A549 (cell line): ENCODE measurements at regions not wholly inside any gene's neighbourhood (a gene's known extent, or its start where the extent isn't known, plus 50 kb on each side); places are given as distances from the start of the nearest gene placed in this dataset.

Experiments used
- ATAC-seq, 2 experiments: fragments of 200-7000 bp in 1 of 2; fragments of >200 bp in 1 of 2; cut with Nextera tagmentation in 1 of 2; cut with Tn5 transposase in 1 of 2; 3 replicates each; pipeline versions ENCODE4 v1.8.0 to v1.9.1; 2018 to 2020; ENCODE audit warnings: mild to moderate bottlenecking in 1 of 2, moderate library complexity in 1 of 2
- CTCF ChIA-PET: fragments of 300-600 bp; sonication (Branson Sonifier 250); formaldehyde crosslinking; extraction: SDS; loops from one replicate; lab custom pipeline; 2021; ENCODE audit warnings: antibody characterized with exemption, inconsistent platforms; lab: Yijun Ruan, JAX
- POLR2A ChIA-PET: fragments of 350-600 bp; formaldehyde crosslinking; extraction: SDS; loops from one replicate; lab custom pipeline; 2021; ENCODE audit warnings: antibody characterized with exemption, inconsistent platforms; lab: Yijun Ruan, JAX
- DNase-seq, 2 experiments: peaks; one replicate each; pipeline versions ENCODE4 v3.0.0 to v3.0.0-alpha.2; 2011 to 2016; ENCODE audit warnings: low read depth in 1 of 2, low spot score in 1 of 2
- FAIRE-seq: peaks from 2 replicates; lab custom pipeline; 2011; peaks lifted over from hg19 to GRCh38; lab: Jason Lieb, UNC
- H3K27ac ChIP-seq, 2 experiments: fragments of >200 bp; sonication (Bioruptor Twin); formaldehyde crosslinking; 3 replicates each; pipeline ENCODE4 v1.5.1; 2016 to 2017
- H3K4me1 ChIP-seq: fragments of >200 bp; sonication (Bioruptor Twin); formaldehyde crosslinking; 3 replicates; pipeline ENCODE4 v1.6.1; 2016
- H3K4me2 ChIP-seq: fragments of >200 bp; sonication (Bioruptor Twin); formaldehyde crosslinking; 3 replicates; pipeline ENCODE4 v1.6.1; 2016
- H3K4me3 ChIP-seq: fragments of >200 bp; sonication (Bioruptor Twin); formaldehyde crosslinking; 3 replicates; pipeline ENCODE4 v1.5.1; 2016
- H3K9me3 ChIP-seq: fragments of >200 bp; sonication (Bioruptor Twin); formaldehyde crosslinking; 3 replicates; pipeline ENCODE4 v1.6.1; 2016
- EHMT2 ChIP-seq: fragments of 200-600 bp; sonication (generic); IDR thresholded peaks from 2 replicates; pipeline ENCODE4 v1.6.1; 2016; ENCODE audit warnings: antibody characterized with exemption, low read depth, mild to moderate bottlenecking, moderate library complexity
- ESRRA ChIP-seq: fragments of 150-350 bp; IDR thresholded peaks from 2 replicates; pipeline ENCODE4 v1.6.1; 2014; ENCODE audit warnings: mild to moderate bottlenecking, low read length, borderline replicate concordance
- FOSL2 ChIP-seq, 2 experiments: fragments of 450-650 bp in 1 of 2; fragments of >200 bp in 1 of 2; sonication (Bioruptor Twin) in 1 of 2; formaldehyde crosslinking; IDR thresholded peaks; 2 replicates each; pipeline versions ENCODE4 v1.5.0 to v1.6.1; 2016 to 2020; ENCODE audit warnings: mild to moderate bottlenecking in 1 of 2, moderate library complexity in 1 of 2
- HEYL ChIP-seq: fragments of 250-450 bp; sonication (Bioruptor Pico); IDR thresholded peaks from 2 replicates; pipeline ENCODE4 v1.8.0; 2021; ENCODE audit warnings: mild to moderate bottlenecking, moderate library complexity
- JUNB ChIP-seq: fragments of >200 bp; sonication (Bioruptor Twin); formaldehyde crosslinking; IDR thresholded peaks from 2 replicates; pipeline ENCODE4 v1.6.1; 2016
- MYC ChIP-seq: IDR thresholded peaks from 2 replicates; pipeline ENCODE4 v1.6.1; 2012; ENCODE audit warnings: mild to moderate bottlenecking, inconsistent platforms, low read length, improper control_type of control experiment, borderline replicate concordance
- NFE2L2 ChIP-seq: fragments of 150-350 bp; conservative IDR thresholded peaks from 2 replicates; pipeline ENCODE4 v1.6.1; 2014; ENCODE audit warnings: low read length
- PHF8 ChIP-seq: fragments of 200-600 bp; sonication (generic); IDR thresholded peaks from 2 replicates; pipeline ENCODE4 v1.6.1; 2016; ENCODE audit warnings: low read depth, mild to moderate bottlenecking, antibody characterized with exemption, moderate library complexity, borderline replicate concordance
- POLR2A ChIP-seq: IDR thresholded peaks from 2 replicates; pipeline ENCODE4 v1.6.1; 2012; ENCODE audit warnings: mild to moderate bottlenecking, low read length
- RARB ChIP-seq: fragments of 250-450 bp; sonication (Bioruptor Pico); IDR thresholded peaks from 2 replicates; pipeline ENCODE4 v1.8.0; 2021; ENCODE audit warnings: mild to moderate bottlenecking, moderate library complexity
- RFX5 ChIP-seq: fragments of 450-650 bp; IDR thresholded peaks from 2 replicates; pipeline ENCODE4 v1.7.1; 2014; ENCODE audit warnings: antibody characterized with exemption, mild to moderate bottlenecking, moderate library complexity
- RNF2 ChIP-seq: fragments of 200-600 bp; sonication (generic); IDR thresholded peaks from 2 replicates; pipeline ENCODE4 v1.6.1; 2016; ENCODE audit warnings: low read depth, mild to moderate bottlenecking, antibody characterized with exemption, moderate library complexity, borderline replicate concordance
- SMC3 ChIP-seq: fragments of >200 bp; sonication (Bioruptor Twin); formaldehyde crosslinking; IDR thresholded peaks from 3 replicates; pipeline ENCODE4 v1.6.1; 2018; ENCODE audit warnings: inconsistent platforms
- SREBF2 ChIP-seq: fragments of 450-650 bp; IDR thresholded peaks from 2 replicates; pipeline ENCODE4 v1.6.1; 2014; ENCODE audit warnings: mild to moderate bottlenecking, moderate library complexity
- ZC3H11A ChIP-seq: fragments of 450-650 bp; IDR thresholded peaks from 2 replicates; pipeline ENCODE4 v1.6.1; 2014; ENCODE audit warnings: antibody characterized with exemption, mild to moderate bottlenecking
- ZFP36 ChIP-seq: fragments of 450-650 bp; IDR thresholded peaks from 2 replicates; pipeline ENCODE4 v1.6.1; 2014; ENCODE audit warnings: borderline replicate concordance; ENCODE audit not compliant: partially characterized antibody
- ZNF302 ChIP-seq: fragments of 250-450 bp; sonication (Bioruptor Pico); IDR thresholded peaks from 2 replicates; pipeline ENCODE4 v1.9.0; 2021; ENCODE audit warnings: inconsistent platforms, mild to moderate bottlenecking, moderate library complexity
- WGBS: methylation state at CpG from one replicate; pipeline ENCODE4 v1.1.6; 2017; ENCODE audit errors: missing lambda C conversion rate; 5-methylcytosine and 5-hydroxymethylcytosine counted together
- TF ChIP-seq, protein P1 (sequence below): fragments of >200 bp; sonication (Bioruptor Twin); formaldehyde crosslinking; IDR thresholded peaks from 2 replicates; pipeline ENCODE4 v1.6.1; 2016
- TF ChIP-seq, protein P2 (sequence below): IDR thresholded peaks from 2 replicates; pipeline ENCODE4 v1.6.1; 2012; ENCODE audit warnings: low read depth, borderline replicate concordance
- TF ChIP-seq, protein P3 (sequence below): IDR thresholded peaks from 2 replicates; pipeline ENCODE4 v1.6.1; 2012
- TF ChIP-seq, protein P4 (sequence below): fragments of >200 bp; sonication (Bioruptor Twin); formaldehyde crosslinking; IDR thresholded peaks from 3 replicates; pipeline ENCODE4 v1.5.1; 2016
- TF ChIP-seq, protein P5 (sequence below): IDR thresholded peaks from 2 replicates; pipeline ENCODE4 v1.6.1; 2012

DNA sequence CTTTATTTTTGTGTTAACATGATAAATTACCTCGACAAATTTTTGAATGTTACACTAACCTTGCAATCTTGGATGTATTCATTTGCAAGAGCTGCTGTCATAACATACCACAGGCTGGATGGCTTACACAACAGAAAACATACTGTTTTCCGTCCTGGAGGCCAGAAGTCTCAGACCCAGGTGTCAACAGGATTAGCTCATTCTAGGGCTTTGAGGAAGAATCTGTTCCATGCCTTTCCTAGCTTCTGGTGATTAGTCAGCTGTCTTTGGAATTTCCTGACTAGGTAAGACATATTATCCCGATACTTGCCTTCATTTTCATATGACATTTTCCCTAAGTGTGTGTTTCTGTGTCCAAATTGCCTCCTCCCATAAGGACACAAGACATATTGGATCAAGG, 188.6 kb upstream of the CDH19 start:
- no peaks in the 10 kb centered on the region for H3K4me1 ChIP-seq
- CTCF ChIA-PET: no interaction called here
- no peak overlapping the region for H3K27ac ChIP-seq
- 13% methylated on average over 3 of the region's 3 CpGs for WGBS
- POLR2A ChIA-PET: no interaction called here
- H3K4me3 ChIP-seq: no peak overlapping the region
- ATAC-seq: no peak
- no peak for FAIRE-seq
- DNase-seq: no peak
- no peaks in the 10 kb centered on the region for H3K9me3 ChIP-seq
- TF ChIP-seq RFX5 (no peak), ZC3H11A (no peak)
- no peak overlapping the region for H3K4me2 ChIP-seq

DNA sequence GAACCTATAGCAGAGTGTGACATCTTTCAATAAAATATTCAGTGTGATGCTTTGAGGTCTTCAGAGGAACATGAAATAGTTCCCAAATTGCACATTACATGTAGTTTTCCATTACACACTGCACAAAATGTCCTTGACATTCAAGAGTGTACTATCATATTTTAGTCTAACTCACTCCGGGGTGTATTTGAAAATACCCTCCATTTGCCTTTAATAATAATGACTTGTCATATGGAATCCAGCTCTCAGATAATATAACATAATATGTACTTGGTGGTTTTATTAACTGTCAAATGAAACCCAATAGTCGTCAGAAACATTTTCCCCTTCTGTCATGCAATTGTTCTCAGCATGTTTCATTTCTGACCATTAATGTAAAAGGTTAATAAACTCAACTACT, 176.7 kb upstream of the CDH19 start:
- no peak overlapping the region for H3K4me2 ChIP-seq
- ChIA-PET CTCF (no interaction called here), POLR2A (no interaction called here)
- no peak overlapping the region for H3K27ac ChIP-seq
- TF ChIP-seq ESRRA: no peak
- no peak for TF ChIP-seq RARB (CRISPR knock-in tag)
- no peak for TF ChIP-seq POLR2A
- no peak for TF ChIP-seq HEYL (CRISPR knock-in tag)
- no peak for TF ChIP-seq EHMT2
- TF ChIP-seq SMC3: no peak
- no peak for TF ChIP-seq RNF2
- TF ChIP-seq, protein P1, sequence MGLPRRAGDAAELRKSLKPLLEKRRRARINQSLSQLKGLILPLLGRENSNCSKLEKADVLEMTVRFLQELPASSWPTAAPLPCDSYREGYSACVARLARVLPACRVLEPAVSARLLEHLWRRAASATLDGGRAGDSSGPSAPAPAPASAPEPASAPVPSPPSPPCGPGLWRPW: no peak
- TF ChIP-seq ZFP36: no peak
- TF ChIP-seq, protein P2, sequence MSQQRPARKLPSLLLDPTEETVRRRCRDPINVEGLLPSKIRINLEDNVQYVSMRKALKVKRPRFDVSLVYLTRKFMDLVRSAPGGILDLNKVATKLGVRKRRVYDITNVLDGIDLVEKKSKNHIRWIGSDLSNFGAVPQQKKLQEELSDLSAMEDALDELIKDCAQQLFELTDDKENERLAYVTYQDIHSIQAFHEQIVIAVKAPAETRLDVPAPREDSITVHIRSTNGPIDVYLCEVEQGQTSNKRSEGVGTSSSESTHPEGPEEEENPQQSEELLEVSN: no peak
- no peak for TF ChIP-seq JUNB
- TF ChIP-seq FOSL2 (IDR thresholded peaks at IDR 0.05): no peak
- no peak for TF ChIP-seq FOSL2 (CRISPR knock-in tag; IDR thresholded peaks at IDR 0.05)
- H3K4me3 ChIP-seq: no peak overlapping the region
- no peak for FAIRE-seq
- no peaks in the 10 kb centered on the region for H3K4me1 ChIP-seq
- no peak for DNase-seq
- 10% methylated on average over 2 of the region's 2 CpGs for WGBS
- no peaks in the 10 kb centered on the region for H3K9me3 ChIP-seq
- ATAC-seq: no peak

DNA sequence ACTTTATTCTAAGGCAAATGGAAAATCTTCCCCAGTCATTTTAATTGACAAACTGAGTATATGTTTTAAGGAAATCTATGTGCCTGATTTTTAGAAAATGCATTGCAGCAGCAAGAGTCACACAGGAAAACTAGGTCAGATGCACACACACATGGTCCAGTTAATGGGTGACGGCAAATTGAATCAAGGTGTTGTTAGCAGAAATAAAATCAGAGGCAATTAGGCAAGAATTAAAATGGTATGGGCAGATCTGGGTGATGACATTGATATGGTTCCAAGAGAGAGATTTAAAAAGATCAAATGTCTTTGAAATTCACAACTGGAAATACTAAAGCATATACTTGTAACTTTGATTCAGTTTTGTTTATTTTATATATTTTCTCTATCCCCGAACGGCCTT, 174.2 kb upstream of the CDH19 start:
- 61% methylated on average over 3 of the region's 3 CpGs for WGBS
- Histone ChIP-seq H3K4me1 (no peaks in the 10 kb centered on the region), H3K4me2 (no peak overlapping the region), H3K27ac (no peak overlapping the region), H3K9me3 (no peaks in the 10 kb centered on the region), H3K4me3 (no peak overlapping the region)
- ChIA-PET POLR2A (no interaction called here), CTCF (no interaction called here)
- DNase-seq (no peak), ATAC-seq (no peak), FAIRE-seq (no peak)
- TF ChIP-seq MYC (no peak), SREBF2 (no peak), ZNF302 (no peak), PHF8 (no peak), FOSL2 (IDR thresholded peaks at IDR 0.05) (no peak), FOSL2 (CRISPR knock-in tag; IDR thresholded peaks at IDR 0.05) (no peak), EHMT2 (no peak), NFE2L2 (no peak)
- TF ChIP-seq, protein P1: no peak
- TF ChIP-seq, protein P3, sequence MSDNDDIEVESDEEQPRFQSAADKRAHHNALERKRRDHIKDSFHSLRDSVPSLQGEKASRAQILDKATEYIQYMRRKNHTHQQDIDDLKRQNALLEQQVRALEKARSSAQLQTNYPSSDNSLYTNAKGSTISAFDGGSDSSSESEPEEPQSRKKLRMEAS: no peak
- TF ChIP-seq, protein P4, sequence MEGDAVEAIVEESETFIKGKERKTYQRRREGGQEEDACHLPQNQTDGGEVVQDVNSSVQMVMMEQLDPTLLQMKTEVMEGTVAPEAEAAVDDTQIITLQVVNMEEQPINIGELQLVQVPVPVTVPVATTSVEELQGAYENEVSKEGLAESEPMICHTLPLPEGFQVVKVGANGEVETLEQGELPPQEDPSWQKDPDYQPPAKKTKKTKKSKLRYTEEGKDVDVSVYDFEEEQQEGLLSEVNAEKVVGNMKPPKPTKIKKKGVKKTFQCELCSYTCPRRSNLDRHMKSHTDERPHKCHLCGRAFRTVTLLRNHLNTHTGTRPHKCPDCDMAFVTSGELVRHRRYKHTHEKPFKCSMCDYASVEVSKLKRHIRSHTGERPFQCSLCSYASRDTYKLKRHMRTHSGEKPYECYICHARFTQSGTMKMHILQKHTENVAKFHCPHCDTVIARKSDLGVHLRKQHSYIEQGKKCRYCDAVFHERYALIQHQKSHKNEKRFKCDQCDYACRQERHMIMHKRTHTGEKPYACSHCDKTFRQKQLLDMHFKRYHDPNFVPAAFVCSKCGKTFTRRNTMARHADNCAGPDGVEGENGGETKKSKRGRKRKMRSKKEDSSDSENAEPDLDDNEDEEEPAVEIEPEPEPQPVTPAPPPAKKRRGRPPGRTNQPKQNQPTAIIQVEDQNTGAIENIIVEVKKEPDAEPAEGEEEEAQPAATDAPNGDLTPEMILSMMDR: no peak
- TF ChIP-seq, protein P5, sequence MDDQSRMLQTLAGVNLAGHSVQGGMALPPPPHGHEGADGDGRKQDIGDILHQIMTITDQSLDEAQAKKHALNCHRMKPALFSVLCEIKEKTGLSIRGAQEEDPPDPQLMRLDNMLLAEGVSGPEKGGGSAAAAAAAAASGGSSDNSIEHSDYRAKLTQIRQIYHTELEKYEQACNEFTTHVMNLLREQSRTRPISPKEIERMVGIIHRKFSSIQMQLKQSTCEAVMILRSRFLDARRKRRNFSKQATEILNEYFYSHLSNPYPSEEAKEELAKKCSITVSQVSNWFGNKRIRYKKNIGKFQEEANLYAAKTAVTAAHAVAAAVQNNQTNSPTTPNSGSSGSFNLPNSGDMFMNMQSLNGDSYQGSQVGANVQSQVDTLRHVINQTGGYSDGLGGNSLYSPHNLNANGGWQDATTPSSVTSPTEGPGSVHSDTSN: no peak
